GM12891 (cell line): ENCODE measurements at regions not wholly inside any gene's neighbourhood (a gene's known extent, or its start where the extent isn't known, plus 50 kb on each side); places are given as distances from the start of the nearest gene placed in this dataset.

ENCODE experiments used
- POLR2A ChIP-seq: IDR thresholded peaks from 2 replicates; pipeline ENCODE4 v1.6.1; 2011; ENCODE audit warnings: low read depth, low read length, control low read depth
- SPI1 ChIP-seq: IDR thresholded peaks from 2 replicates; pipeline ENCODE4 v1.6.1; 2011; ENCODE audit warnings: low read depth, low read length, control low read depth

- no peak for TF ChIP-seq SPI1
- no peak for TF ChIP-seq POLR2A
These were observed 1122.8 kb downstream of the TYW1 start for GRCh38 chr7:68119411-68119810.
